HepG2 (cell line): ENCODE measurements at regions not wholly inside any gene's neighbourhood (a gene's known extent, or its start where the extent isn't known, plus 50 kb on each side); places are given as distances from the start of the nearest gene placed in this dataset.
"Not testable (repeated sequence)": the region's sequence is repeated elsewhere in the genome, so short reads cannot be mapped to it uniquely, and the experiment has no call there.

Experiments
- CTCF ChIP-seq: sonication (generic); formaldehyde crosslinking; IDR thresholded peaks from 2 replicates; pipeline ENCODE4 v1.5.0; 2020; ENCODE audit warnings: mild to moderate bottlenecking, missing genetic modification reagents, moderate library complexity
- PRDM10 ChIP-seq: sonication (generic); formaldehyde crosslinking; IDR thresholded peaks from 2 replicates; pipeline ENCODE4 v1.4.0; 2020; ENCODE audit warnings: low read depth, missing genetic modification reagents
- SP2 ChIP-seq: sonication (generic); formaldehyde crosslinking; IDR thresholded peaks from 2 replicates; pipeline ENCODE4 v1.5.1; 2020; ENCODE audit warnings: mild to moderate bottlenecking, missing genetic modification reagents
- TCF12 ChIP-seq, 2 experiments: fragments of 450-650 bp in 1 of 2; sonication (generic) in 1 of 2; formaldehyde crosslinking in 1 of 2; IDR thresholded peaks; 2 replicates each; pipeline versions ENCODE4 v1.6.1 to v1.8.0; 2017 to 2022; ENCODE audit warnings: antibody characterized with exemption in 1 of 2, mild to moderate bottlenecking in 1 of 2, missing genetic modification reagents in 1 of 2, moderate library complexity in 1 of 2
- TEAD2 ChIP-seq: sonication (generic); formaldehyde crosslinking; IDR thresholded peaks from 2 replicates; pipeline ENCODE4 v1.9.0; 2021; ENCODE audit warnings: missing genetic modification reagents
- ZNF382 ChIP-seq: sonication (generic); formaldehyde crosslinking; IDR thresholded peaks from 2 replicates; pipeline ENCODE4 v1.5.0; 2020; ENCODE audit warnings: missing genetic modification reagents, mild to moderate bottlenecking, borderline replicate concordance
- ZNF431 ChIP-seq: sonication (generic); formaldehyde crosslinking; IDR thresholded peaks from 2 replicates; pipeline ENCODE4 v1.9.0; 2022; ENCODE audit warnings: missing genetic modification reagents, low read depth, mild to moderate bottlenecking, borderline replicate concordance
- ZNF496 ChIP-seq: sonication (generic); formaldehyde crosslinking; IDR thresholded peaks from 2 replicates; pipeline ENCODE4 v1.8.1; 2023; ENCODE audit warnings: mild to moderate bottlenecking, moderate library complexity, missing genetic modification reagents; ENCODE audit not compliant: insufficient replicate concordance
- TF ChIP-seq, protein P1 (sequence below): sonication (generic); formaldehyde crosslinking; IDR thresholded peaks from 2 replicates; pipeline ENCODE4 v1.4.0; 2020; ENCODE audit warnings: missing genetic modification reagents, mild to moderate bottlenecking, borderline replicate concordance
- TF ChIP-seq, protein P2 (sequence below): sonication (generic); formaldehyde crosslinking; conservative IDR thresholded peaks from 2 replicates; pipeline ENCODE4 v1.4.0; 2020; ENCODE audit warnings: missing genetic modification reagents
- TF ChIP-seq, protein P3 (sequence below), 2 experiments: sonication (generic) in 1 of 2; formaldehyde crosslinking in 1 of 2; IDR thresholded peaks; 2 replicates each; pipeline versions ENCODE4 v1.4.0 to v1.6.1; 2016 to 2020; ENCODE audit warnings: borderline replicate concordance in 1 of 2, low read depth in 1 of 2, mild to moderate bottlenecking in 1 of 2, missing genetic modification reagents in 1 of 2

GRCh38 chr21:10416691-10417447 lies 104.5 kb upstream of the TPTE start:
- TF ChIP-seq SP2 (CRISPR knock-in tag); TEAD2 (CRISPR knock-in tag); ZNF431 (CRISPR knock-in tag); CTCF (CRISPR knock-in tag); ZNF496; ZNF382; PRDM10 (CRISPR knock-in tag); TCF12 (IDR thresholded peaks at IDR 0.05); TCF12 (CRISPR knock-in tag; IDR thresholded peaks at IDR 0.05): not testable (repeated sequence)
- TF ChIP-seq, protein P1, sequence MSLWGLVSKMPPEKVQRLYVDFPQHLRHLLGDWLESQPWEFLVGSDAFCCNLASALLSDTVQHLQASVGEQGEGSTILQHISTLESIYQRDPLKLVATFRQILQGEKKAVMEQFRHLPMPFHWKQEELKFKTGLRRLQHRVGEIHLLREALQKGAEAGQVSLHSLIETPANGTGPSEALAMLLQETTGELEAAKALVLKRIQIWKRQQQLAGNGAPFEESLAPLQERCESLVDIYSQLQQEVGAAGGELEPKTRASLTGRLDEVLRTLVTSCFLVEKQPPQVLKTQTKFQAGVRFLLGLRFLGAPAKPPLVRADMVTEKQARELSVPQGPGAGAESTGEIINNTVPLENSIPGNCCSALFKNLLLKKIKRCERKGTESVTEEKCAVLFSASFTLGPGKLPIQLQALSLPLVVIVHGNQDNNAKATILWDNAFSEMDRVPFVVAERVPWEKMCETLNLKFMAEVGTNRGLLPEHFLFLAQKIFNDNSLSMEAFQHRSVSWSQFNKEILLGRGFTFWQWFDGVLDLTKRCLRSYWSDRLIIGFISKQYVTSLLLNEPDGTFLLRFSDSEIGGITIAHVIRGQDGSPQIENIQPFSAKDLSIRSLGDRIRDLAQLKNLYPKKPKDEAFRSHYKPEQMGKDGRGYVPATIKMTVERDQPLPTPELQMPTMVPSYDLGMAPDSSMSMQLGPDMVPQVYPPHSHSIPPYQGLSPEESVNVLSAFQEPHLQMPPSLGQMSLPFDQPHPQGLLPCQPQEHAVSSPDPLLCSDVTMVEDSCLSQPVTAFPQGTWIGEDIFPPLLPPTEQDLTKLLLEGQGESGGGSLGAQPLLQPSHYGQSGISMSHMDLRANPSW (CRISPR knock-in tag), result not testable (repeated sequence)
- TF ChIP-seq, protein P2, sequence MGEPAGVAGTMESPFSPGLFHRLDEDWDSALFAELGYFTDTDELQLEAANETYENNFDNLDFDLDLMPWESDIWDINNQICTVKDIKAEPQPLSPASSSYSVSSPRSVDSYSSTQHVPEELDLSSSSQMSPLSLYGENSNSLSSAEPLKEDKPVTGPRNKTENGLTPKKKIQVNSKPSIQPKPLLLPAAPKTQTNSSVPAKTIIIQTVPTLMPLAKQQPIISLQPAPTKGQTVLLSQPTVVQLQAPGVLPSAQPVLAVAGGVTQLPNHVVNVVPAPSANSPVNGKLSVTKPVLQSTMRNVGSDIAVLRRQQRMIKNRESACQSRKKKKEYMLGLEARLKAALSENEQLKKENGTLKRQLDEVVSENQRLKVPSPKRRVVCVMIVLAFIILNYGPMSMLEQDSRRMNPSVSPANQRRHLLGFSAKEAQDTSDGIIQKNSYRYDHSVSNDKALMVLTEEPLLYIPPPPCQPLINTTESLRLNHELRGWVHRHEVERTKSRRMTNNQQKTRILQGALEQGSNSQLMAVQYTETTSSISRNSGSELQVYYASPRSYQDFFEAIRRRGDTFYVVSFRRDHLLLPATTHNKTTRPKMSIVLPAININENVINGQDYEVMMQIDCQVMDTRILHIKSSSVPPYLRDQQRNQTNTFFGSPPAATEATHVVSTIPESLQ (CRISPR knock-in tag), result not testable (repeated sequence)
- TF ChIP-seq, protein P3, sequence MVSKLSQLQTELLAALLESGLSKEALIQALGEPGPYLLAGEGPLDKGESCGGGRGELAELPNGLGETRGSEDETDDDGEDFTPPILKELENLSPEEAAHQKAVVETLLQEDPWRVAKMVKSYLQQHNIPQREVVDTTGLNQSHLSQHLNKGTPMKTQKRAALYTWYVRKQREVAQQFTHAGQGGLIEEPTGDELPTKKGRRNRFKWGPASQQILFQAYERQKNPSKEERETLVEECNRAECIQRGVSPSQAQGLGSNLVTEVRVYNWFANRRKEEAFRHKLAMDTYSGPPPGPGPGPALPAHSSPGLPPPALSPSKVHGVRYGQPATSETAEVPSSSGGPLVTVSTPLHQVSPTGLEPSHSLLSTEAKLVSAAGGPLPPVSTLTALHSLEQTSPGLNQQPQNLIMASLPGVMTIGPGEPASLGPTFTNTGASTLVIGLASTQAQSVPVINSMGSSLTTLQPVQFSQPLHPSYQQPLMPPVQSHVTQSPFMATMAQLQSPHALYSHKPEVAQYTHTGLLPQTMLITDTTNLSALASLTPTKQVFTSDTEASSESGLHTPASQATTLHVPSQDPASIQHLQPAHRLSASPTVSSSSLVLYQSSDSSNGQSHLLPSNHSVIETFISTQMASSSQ (IDR thresholded peaks at IDR 0.05; ENCODE audit: low read depth), result not testable (repeated sequence)
- TF ChIP-seq, protein P3 (CRISPR knock-in tag; IDR thresholded peaks at IDR 0.05; ENCODE audit: borderline replicate concordance), result not testable (repeated sequence)
